CD14-positive monocyte (primary cell): ENCODE measurements at regions not wholly inside any gene's neighbourhood (a gene's known extent, or its start where the extent isn't known, plus 50 kb on each side); places are given as distances from the start of the nearest gene placed in this dataset.

Experiments used
- DNase-seq, 3 donors: peaks; one replicate each; pipeline ENCODE4 v3.0.0-alpha.2; 2011 to 2022
- H2AFZ ChIP-seq: 2 replicates; pipeline ENCODE4 v1.6.0; 2012; ENCODE audit warnings: mild to moderate bottlenecking, low read depth, low read length, inconsistent platforms; ENCODE audit not compliant: insufficient read depth, poor library complexity, severe bottlenecking
- H3K27ac ChIP-seq, 2 donors: 1 replicate in 1 of 2; 2 replicates in 1 of 2; pipeline ENCODE4 v1.5.1; 2012 to 2013; ENCODE audit warnings: low read length in 2 of 2, control low read depth in 1 of 2, inconsistent platforms in 1 of 2, low read depth in 1 of 2, mild to moderate bottlenecking in 1 of 2
- H3K27me3 ChIP-seq, 2 donors: one replicate each; pipeline versions ENCODE4 v1.6.0 to v1.6.1; 2011 to 2013; ENCODE audit warnings: low read length in 2 of 2; ENCODE audit not compliant: control insufficient read depth in 2 of 2, insufficient read depth in 2 of 2
- H3K36me3 ChIP-seq, 2 donors: replicated peaks in 1 of 2; 1 replicate in 1 of 2; 2 replicates in 1 of 2; pipeline versions ENCODE4 v1.5.1 to v1.6.1; 2012 to 2013; ENCODE audit warnings: low read length in 2 of 2, control low read depth in 1 of 2, inconsistent platforms in 1 of 2, mild to moderate bottlenecking in 1 of 2; ENCODE audit not compliant: insufficient read depth in 2 of 2, control insufficient read depth in 1 of 2
- H3K4me1 ChIP-seq, 2 donors: 1 replicate in 1 of 2; 2 replicates in 1 of 2; pipeline versions ENCODE4 v1.5.1 to v1.6.1; 2012 to 2013; ENCODE audit warnings: low read length in 2 of 2, control low read depth in 1 of 2, inconsistent platforms in 1 of 2, mild to moderate bottlenecking in 1 of 2, moderate library complexity in 1 of 2; ENCODE audit not compliant: insufficient read depth in 2 of 2, control insufficient read depth in 1 of 2
- H3K4me2 ChIP-seq: replicated peaks from 2 replicates; pipeline ENCODE3; 2012; ENCODE audit warnings: low read length, moderate library complexity, mild to moderate bottlenecking; ENCODE audit not compliant: poor library complexity, severe bottlenecking; ENCODE audit errors: extremely low read depth
- H3K4me3 ChIP-seq, 3 experiments: fragments of 200-600 bp in 1 of 3; sonication (generic) in 1 of 3; replicated peaks in 1 of 3; 1 replicate in 2 of 3; 2 replicates in 1 of 3; pipeline ENCODE4 v1.5.1; 2011 to 2013; ENCODE audit warnings: low read length in 3 of 3, mild to moderate bottlenecking in 3 of 3, control low read depth in 2 of 3, low read depth in 2 of 3, inconsistent platforms in 1 of 3, moderate library complexity in 1 of 3
- H3K79me2 ChIP-seq: 2 replicates; pipeline ENCODE4 v1.6.0; 2012; ENCODE audit warnings: mild to moderate bottlenecking, control low read depth, inconsistent platforms, low read length, moderate library complexity; ENCODE audit not compliant: insufficient read depth
- H3K9ac ChIP-seq: 2 replicates; pipeline ENCODE4 v1.6.0; 2017; ENCODE audit warnings: low read length, mild to moderate bottlenecking; ENCODE audit not compliant: insufficient read depth, poor library complexity, severe bottlenecking
- H3K9me3 ChIP-seq, 2 donors: replicated peaks in 1 of 2; 1 replicate in 1 of 2; 2 replicates in 1 of 2; pipeline versions ENCODE4 v1.5.1 to v1.6.1; 2012 to 2013; ENCODE audit warnings: low read length in 2 of 2, control low read depth in 1 of 2; ENCODE audit not compliant: control insufficient read depth in 1 of 2, insufficient read depth in 1 of 2
- H4K20me1 ChIP-seq: 2 replicates; pipeline ENCODE4 v1.6.0; 2012; ENCODE audit warnings: mild to moderate bottlenecking, low read length, control low read depth, moderate library complexity; ENCODE audit not compliant: insufficient read depth
- H3K27ac Mint-ChIP-seq, 7 donors: one replicate each; pipeline ENCODE4 v1.8.0; 2020; ENCODE audit warnings: mild to moderate bottlenecking in 7 of 7, mixed read lengths in 7 of 7, moderate library complexity in 6 of 7, inconsistent platforms in 2 of 7
- H3K27me3 Mint-ChIP-seq, 3 donors: one replicate each; pipeline ENCODE4 v1.8.0; 2021 to 2022; ENCODE audit warnings: low read depth in 3 of 3, mild to moderate bottlenecking in 3 of 3, mixed read lengths in 3 of 3, moderate library complexity in 3 of 3, inconsistent platforms in 1 of 3
- H3K36me3 Mint-ChIP-seq, 2 donors: one replicate each; pipeline ENCODE4 v1.8.0; 2020; ENCODE audit warnings: mixed read lengths in 2 of 2, inconsistent platforms in 1 of 2, mild to moderate bottlenecking in 1 of 2
- H3K4me1 Mint-ChIP-seq: one replicate; pipeline ENCODE4 v1.8.0; 2020; ENCODE audit warnings: mild to moderate bottlenecking, mixed read lengths
- H3K4me3 Mint-ChIP-seq, 2 donors: one replicate each; pipeline ENCODE4 v1.8.0; 2020; ENCODE audit warnings: mild to moderate bottlenecking in 2 of 2, mixed read lengths in 2 of 2, moderate library complexity in 1 of 2
- H3K9me3 Mint-ChIP-seq, 7 donors: one replicate each; pipeline ENCODE4 v1.8.0; 2020 to 2022; ENCODE audit warnings: mixed read lengths in 7 of 7, mild to moderate bottlenecking in 6 of 7, moderate library complexity in 6 of 7, inconsistent platforms in 2 of 7
- WGBS: methylation state at CpG from one replicate; pipeline ENCODE4 v1.1.5; 2013; ENCODE audit warnings: missing lambda C conversion rate; ENCODE audit not compliant: insufficient coverage; 5-methylcytosine and 5-hydroxymethylcytosine counted together
- intact Hi-C, 2 donors: fragments of 100-400 bp; cut with micrococcal nuclease; formaldehyde crosslinking; loops; one replicate each; pipeline versions ENCODE4 v1.15.0 to v1.15.1; 2023
- TF ChIP-seq, protein P1 (sequence below): fragments of 200-600 bp; IDR thresholded peaks from one replicate; pipeline ENCODE4 v1.8.0; 2022; ENCODE audit warnings: antibody characterized with exemption, mild to moderate bottlenecking

DNA sequence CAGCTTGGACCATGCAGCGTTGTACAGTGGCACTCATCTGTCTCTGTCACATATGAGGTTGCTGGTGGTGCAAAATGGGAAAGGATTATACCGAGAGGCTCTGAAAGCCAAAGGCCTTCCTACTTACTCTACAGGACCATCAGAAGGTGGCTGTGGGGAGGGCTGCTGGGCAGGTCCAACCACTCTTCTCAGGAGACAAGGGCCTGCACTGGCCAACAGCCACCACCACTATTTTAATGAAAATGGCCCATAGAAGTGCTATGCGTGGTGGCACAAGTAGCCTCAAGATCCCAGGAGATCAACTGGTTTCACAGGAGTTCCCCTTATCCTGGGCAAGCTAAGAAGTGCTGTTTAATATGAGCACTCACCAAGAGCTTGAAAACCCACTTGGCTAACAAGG is 52.3 kb downstream of the MRPL57 start:
- Mint-ChIP-seq H3K36me3 (no peaks in the 10 kb centered on the region), H3K4me3 (no peak overlapping the region), H3K9me3 (peaks cover 0 to 2% (median 0%) of the 10 kb centered on the region in 7 donors), H3K4me1 (peaks cover 4% of the 10 kb centered on the region), H3K27ac (no peak overlapping the region), H3K27me3 (peaks cover 0 to 2% (median 1%) of the 10 kb centered on the region in 3 donors)
- no peaks in the 10 kb centered on the region for H3K79me2 ChIP-seq
- no peak overlapping the region for H3K9ac ChIP-seq
- no peak overlapping the region for H2AFZ ChIP-seq
- no peaks in the 10 kb centered on the region for H3K4me1 ChIP-seq
- TF ChIP-seq, protein P1, sequence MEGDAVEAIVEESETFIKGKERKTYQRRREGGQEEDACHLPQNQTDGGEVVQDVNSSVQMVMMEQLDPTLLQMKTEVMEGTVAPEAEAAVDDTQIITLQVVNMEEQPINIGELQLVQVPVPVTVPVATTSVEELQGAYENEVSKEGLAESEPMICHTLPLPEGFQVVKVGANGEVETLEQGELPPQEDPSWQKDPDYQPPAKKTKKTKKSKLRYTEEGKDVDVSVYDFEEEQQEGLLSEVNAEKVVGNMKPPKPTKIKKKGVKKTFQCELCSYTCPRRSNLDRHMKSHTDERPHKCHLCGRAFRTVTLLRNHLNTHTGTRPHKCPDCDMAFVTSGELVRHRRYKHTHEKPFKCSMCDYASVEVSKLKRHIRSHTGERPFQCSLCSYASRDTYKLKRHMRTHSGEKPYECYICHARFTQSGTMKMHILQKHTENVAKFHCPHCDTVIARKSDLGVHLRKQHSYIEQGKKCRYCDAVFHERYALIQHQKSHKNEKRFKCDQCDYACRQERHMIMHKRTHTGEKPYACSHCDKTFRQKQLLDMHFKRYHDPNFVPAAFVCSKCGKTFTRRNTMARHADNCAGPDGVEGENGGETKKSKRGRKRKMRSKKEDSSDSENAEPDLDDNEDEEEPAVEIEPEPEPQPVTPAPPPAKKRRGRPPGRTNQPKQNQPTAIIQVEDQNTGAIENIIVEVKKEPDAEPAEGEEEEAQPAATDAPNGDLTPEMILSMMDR = no peak
- H3K36me3 ChIP-seq = no peaks in the 10 kb centered on the region
- WGBS = 90% methylated on average over 2 of the region's 3 CpGs
- no peaks in the 10 kb centered on the region for H3K27me3 ChIP-seq
- H3K27ac ChIP-seq = no peak overlapping the region
- intact Hi-C loops = no loop called here
- no peaks in the 10 kb centered on the region for H4K20me1 ChIP-seq
- H3K9me3 ChIP-seq = no peaks in the 10 kb centered on the region
- H3K4me3 ChIP-seq = no peak overlapping the region
- no peak overlapping the region for H3K4me2 ChIP-seq
- no peak for DNase-seq

DNA sequence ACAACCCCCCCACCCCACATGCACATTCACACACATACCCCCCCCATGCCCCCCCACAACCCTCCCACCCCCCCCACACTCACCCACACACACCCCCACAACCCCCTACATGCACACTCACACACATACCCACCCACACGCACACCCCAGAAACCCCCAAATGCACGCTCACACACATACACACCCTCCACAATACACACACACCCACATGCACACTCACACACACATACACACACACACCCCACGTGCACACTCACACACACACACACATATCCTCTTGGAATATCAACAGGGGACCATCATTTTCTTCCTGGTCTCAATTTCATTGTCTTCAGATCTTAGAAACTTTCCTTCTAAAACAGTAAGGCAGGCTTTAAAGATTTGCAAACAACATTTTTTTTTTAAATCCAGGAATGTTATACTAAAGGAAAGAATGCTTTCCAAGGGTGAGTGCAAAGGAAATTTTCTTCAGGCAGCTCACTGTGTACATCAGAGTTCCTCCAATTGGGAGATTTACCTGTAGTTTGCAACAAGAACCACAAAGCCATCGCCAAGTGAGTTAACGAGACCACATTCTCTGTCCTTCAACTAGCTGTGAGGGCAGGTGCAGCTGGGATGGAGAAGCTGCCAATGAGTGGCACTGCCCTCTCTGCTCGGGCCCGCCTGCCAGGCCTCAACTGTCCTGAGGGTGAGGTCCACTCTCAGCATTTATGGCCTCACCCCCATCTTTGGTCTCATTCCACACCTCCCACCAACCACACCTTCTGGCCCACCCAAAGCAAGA is 53.0 kb downstream of the MRPL57 start:
- H3K4me3 Mint-ChIP-seq = no peak overlapping the region
- 93% methylated on average over 4 of the region's 7 CpGs for WGBS

More for the DNA sequence above, 53.0 kb downstream of the MRPL57 start:
- Histone ChIP-seq H3K4me1 (no peaks in the 10 kb centered on the region), H3K4me2 (no peak overlapping the region), H3K79me2 (no peaks in the 10 kb centered on the region), H4K20me1 (no peaks in the 10 kb centered on the region), H2AFZ (no peak overlapping the region), H3K9ac (no peak overlapping the region), H3K4me3 (no peak overlapping the region), H3K27ac (no peak overlapping the region), H3K36me3 (no peaks in the 10 kb centered on the region), H3K27me3 (no peaks in the 10 kb centered on the region), H3K9me3 (no peaks in the 10 kb centered on the region)
- Mint-ChIP-seq H3K27me3 (peaks cover 0 to 2% (median 1%) of the 10 kb centered on the region in 3 donors), H3K27ac (no peak overlapping the region), H3K36me3 (no peaks in the 10 kb centered on the region), H3K4me1 (peaks cover 4% of the 10 kb centered on the region), H3K9me3 (peaks cover 0 to 2% (median 0%) of the 10 kb centered on the region in 7 donors)
- intact Hi-C loops = no loop called here
- TF ChIP-seq, protein P1 = no peak
- DNase-seq = no peak
